H1 (cell line): ENCODE measurements at regions not wholly inside any gene's neighbourhood (a gene's known extent, or its start where the extent isn't known, plus 50 kb on each side); places are given as distances from the start of the nearest gene placed in this dataset.

Source experiments
- CEBPB ChIP-seq: IDR thresholded peaks from 2 replicates; pipeline ENCODE4 v1.6.1; 2012; ENCODE audit warnings: low read depth, low read length
- CHD2 ChIP-seq: IDR thresholded peaks from 2 replicates; pipeline ENCODE4 v1.6.1; 2012; ENCODE audit warnings: low read length, improper control_type of control experiment
- EGR1 ChIP-seq: IDR thresholded peaks from 2 replicates; pipeline ENCODE4 v1.6.1; 2011; ENCODE audit warnings: low read depth, low read length, borderline replicate concordance
- KDM5A ChIP-seq: fragments of 200-600 bp; IDR thresholded peaks from 2 replicates; pipeline ENCODE4 v1.7.1; 2012; ENCODE audit warnings: mild to moderate bottlenecking, low read length, inconsistent platforms, mixed read lengths
- MAFK ChIP-seq: IDR thresholded peaks from 2 replicates; pipeline ENCODE4 v1.6.1; 2012; ENCODE audit warnings: low read depth, mild to moderate bottlenecking, improper control_type of control experiment, low read length
- NRF1 ChIP-seq: IDR thresholded peaks from 2 replicates; pipeline ENCODE4 v1.6.1; 2011; ENCODE audit warnings: mild to moderate bottlenecking, low read depth, low read length, improper control_type of control experiment
- POLR2A ChIP-seq, 2 experiments: IDR thresholded peaks; 1 replicate in 1 of 2; 2 replicates in 1 of 2; pipeline ENCODE4 v1.6.1; 2011; ENCODE audit warnings: low read depth in 2 of 2, low read length in 2 of 2, mild to moderate bottlenecking in 2 of 2; ENCODE audit errors: control extremely low read depth in 1 of 2
- SIN3A ChIP-seq, 2 experiments: IDR thresholded peaks in 1 of 2; conservative IDR thresholded peaks in 1 of 2; 2 replicates each; pipeline ENCODE4 v1.6.1; 2011 to 2012; ENCODE audit warnings: low read length in 2 of 2, improper control_type of control experiment in 1 of 2, low read depth in 1 of 2, mild to moderate bottlenecking in 1 of 2
- SP1 ChIP-seq: IDR thresholded peaks from 2 replicates; pipeline ENCODE4 v1.6.1; 2011; ENCODE audit warnings: low read depth, low read length
- ZNF274 ChIP-seq: IDR thresholded peaks from 2 replicates; pipeline ENCODE4 v1.7.0; 2012; ENCODE audit warnings: low read length, borderline replicate concordance; ENCODE audit errors: extremely low read depth
- TF ChIP-seq, protein P1 (sequence below): fragments of 300-600 bp; sonication (generic); IDR thresholded peaks from 2 replicates; pipeline ENCODE4 v1.7.1; 2012; ENCODE audit warnings: low read length, moderate library complexity, mild to moderate bottlenecking, inconsistent platforms; ENCODE audit not compliant: insufficient replicate concordance
- TF ChIP-seq, protein P2 (sequence below): IDR thresholded peaks from 2 replicates; pipeline ENCODE4 v1.6.1; 2011; ENCODE audit warnings: low read depth, mild to moderate bottlenecking, low read length; ENCODE audit not compliant: insufficient read depth

DNA sequence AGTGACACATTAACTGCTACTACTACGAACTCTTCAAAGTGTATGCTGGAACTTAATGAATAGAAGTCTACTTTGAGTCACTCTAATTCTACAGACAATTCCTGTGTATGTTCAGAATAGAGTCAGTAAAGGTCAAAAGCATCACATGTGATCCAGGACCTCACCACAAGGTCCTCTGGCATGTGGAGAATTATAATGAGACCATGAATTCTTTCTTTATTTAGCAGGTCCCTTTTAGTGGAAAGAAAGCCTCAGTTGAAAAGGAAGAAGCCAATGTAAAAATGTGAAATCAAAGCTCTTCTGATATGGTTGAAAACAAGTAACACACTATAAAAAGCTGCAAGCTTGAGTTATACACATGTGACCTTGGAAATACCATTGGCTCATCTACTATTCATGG is 1612.1 kb upstream of the GOT2 start (continued):
- TF ChIP-seq, protein P1, sequence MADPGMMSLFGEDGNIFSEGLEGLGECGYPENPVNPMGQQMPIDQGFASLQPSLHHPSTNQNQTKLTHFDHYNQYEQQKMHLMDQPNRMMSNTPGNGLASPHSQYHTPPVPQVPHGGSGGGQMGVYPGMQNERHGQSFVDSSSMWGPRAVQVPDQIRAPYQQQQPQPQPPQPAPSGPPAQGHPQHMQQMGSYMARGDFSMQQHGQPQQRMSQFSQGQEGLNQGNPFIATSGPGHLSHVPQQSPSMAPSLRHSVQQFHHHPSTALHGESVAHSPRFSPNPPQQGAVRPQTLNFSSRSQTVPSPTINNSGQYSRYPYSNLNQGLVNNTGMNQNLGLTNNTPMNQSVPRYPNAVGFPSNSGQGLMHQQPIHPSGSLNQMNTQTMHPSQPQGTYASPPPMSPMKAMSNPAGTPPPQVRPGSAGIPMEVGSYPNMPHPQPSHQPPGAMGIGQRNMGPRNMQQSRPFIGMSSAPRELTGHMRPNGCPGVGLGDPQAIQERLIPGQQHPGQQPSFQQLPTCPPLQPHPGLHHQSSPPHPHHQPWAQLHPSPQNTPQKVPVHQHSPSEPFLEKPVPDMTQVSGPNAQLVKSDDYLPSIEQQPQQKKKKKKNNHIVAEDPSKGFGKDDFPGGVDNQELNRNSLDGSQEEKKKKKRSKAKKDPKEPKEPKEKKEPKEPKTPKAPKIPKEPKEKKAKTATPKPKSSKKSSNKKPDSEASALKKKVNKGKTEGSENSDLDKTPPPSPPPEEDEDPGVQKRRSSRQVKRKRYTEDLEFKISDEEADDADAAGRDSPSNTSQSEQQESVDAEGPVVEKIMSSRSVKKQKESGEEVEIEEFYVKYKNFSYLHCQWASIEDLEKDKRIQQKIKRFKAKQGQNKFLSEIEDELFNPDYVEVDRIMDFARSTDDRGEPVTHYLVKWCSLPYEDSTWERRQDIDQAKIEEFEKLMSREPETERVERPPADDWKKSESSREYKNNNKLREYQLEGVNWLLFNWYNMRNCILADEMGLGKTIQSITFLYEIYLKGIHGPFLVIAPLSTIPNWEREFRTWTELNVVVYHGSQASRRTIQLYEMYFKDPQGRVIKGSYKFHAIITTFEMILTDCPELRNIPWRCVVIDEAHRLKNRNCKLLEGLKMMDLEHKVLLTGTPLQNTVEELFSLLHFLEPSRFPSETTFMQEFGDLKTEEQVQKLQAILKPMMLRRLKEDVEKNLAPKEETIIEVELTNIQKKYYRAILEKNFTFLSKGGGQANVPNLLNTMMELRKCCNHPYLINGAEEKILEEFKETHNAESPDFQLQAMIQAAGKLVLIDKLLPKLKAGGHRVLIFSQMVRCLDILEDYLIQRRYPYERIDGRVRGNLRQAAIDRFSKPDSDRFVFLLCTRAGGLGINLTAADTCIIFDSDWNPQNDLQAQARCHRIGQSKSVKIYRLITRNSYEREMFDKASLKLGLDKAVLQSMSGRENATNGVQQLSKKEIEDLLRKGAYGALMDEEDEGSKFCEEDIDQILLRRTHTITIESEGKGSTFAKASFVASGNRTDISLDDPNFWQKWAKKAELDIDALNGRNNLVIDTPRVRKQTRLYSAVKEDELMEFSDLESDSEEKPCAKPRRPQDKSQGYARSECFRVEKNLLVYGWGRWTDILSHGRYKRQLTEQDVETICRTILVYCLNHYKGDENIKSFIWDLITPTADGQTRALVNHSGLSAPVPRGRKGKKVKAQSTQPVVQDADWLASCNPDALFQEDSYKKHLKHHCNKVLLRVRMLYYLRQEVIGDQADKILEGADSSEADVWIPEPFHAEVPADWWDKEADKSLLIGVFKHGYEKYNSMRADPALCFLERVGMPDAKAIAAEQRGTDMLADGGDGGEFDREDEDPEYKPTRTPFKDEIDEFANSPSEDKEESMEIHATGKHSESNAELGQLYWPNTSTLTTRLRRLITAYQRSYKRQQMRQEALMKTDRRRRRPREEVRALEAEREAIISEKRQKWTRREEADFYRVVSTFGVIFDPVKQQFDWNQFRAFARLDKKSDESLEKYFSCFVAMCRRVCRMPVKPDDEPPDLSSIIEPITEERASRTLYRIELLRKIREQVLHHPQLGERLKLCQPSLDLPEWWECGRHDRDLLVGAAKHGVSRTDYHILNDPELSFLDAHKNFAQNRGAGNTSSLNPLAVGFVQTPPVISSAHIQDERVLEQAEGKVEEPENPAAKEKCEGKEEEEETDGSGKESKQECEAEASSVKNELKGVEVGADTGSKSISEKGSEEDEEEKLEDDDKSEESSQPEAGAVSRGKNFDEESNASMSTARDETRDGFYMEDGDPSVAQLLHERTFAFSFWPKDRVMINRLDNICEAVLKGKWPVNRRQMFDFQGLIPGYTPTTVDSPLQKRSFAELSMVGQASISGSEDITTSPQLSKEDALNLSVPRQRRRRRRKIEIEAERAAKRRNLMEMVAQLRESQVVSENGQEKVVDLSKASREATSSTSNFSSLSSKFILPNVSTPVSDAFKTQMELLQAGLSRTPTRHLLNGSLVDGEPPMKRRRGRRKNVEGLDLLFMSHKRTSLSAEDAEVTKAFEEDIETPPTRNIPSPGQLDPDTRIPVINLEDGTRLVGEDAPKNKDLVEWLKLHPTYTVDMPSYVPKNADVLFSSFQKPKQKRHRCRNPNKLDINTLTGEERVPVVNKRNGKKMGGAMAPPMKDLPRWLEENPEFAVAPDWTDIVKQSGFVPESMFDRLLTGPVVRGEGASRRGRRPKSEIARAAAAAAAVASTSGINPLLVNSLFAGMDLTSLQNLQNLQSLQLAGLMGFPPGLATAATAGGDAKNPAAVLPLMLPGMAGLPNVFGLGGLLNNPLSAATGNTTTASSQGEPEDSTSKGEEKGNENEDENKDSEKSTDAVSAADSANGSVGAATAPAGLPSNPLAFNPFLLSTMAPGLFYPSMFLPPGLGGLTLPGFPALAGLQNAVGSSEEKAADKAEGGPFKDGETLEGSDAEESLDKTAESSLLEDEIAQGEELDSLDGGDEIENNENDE, result no peak
- TF ChIP-seq KDM5A (no peak), POLR2A (IDR thresholded peaks at IDR 0.05; ENCODE audit: control extremely low read depth in 1 of 2, low read depth in 2 of 2, low read length in 2 of 2) (no peak), EGR1 (no peak), MAFK (no peak), SP1 (no peak), ZNF274 (no peak), SIN3A (conservative IDR thresholded peaks at IDR 0.05 in 1 of 2, IDR thresholded peaks at IDR 0.05 in 1 of 2; ENCODE audit: low read depth in 1 of 2, low read length in 2 of 2) (no peak), CEBPB (no peak), CHD2 (no peak), NRF1 (no peak)
- TF ChIP-seq, protein P2, sequence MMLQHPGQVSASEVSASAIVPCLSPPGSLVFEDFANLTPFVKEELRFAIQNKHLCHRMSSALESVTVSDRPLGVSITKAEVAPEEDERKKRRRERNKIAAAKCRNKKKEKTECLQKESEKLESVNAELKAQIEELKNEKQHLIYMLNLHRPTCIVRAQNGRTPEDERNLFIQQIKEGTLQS, result no peak
